Right kidney (tissue), 1 donor: ENCODE measurements at regions not wholly inside any gene's neighbourhood (a gene's known extent, or its start where the extent isn't known, plus 50 kb on each side); places are given as distances from the start of the nearest gene placed in this dataset.

Source experiments
- DNase-seq: peaks from one replicate; pipeline ENCODE4 v3.0.0-alpha.2; 2016

DNA sequence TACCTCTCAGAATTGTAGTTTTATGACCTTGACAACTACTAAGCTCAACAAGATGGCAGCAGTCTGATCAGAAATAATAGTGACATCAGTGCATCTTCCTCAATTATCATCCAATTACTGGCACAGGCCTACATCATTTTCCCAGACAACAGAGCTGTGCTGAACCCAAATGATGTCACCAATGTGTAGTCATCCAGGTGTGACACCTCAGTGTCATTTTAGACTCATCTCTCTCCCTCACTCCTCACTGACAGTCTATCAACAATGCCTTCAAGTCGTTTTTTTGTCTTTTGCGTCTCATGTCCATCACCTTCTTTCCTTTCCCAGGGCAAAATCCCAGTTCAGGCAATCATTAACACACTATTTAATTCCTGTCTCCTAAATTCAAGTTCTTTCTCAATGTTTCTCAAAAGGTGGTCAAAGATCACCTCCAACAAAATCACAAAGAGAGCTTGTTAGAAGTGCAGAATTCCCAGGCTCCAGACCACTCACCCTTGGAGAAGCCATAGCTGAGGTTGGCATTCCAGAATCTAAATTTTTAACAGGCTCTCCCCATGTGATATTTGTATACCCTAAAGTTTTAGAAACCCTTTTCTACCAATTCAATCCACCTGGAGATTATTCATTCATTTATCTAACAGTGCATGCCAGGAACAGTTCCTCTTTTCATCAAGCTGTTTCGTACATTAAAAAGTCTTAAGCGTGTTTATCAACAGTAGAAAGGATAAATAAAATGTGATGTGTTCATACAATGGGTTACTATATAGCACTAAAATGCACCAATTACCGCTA, 125.3 kb upstream of the KLF7 start:
- no peak for DNase-seq

DNA sequence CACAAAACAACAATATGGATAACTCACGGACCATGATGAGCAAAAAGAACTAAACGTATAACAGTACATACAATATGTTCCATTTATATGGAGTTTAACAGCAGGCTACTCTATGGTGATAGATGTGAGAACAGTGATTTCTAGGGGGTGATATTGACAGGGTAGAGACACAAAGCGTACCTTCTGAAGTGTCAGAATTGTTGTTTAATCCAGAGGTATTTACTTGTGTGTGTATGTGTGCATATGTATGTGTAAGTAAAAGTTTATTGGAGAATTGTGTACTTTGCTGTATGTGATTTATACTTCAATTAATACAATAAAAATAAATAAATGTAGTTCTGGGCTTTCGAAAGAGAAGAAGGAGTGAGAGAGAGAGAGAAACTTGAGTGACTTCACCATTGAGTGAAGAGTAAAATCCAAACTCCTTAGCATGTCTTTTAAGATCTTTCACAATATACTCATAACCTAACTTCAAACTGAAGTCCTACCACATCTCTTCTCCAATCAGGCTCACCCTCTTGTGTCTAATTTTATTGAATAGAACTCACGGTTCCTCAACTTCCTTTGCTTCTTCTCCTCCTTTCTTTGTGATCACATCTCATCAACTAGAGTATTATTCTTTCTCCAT, 126.0 kb upstream of the KLF7 start:
- no peak for DNase-seq

DNA sequence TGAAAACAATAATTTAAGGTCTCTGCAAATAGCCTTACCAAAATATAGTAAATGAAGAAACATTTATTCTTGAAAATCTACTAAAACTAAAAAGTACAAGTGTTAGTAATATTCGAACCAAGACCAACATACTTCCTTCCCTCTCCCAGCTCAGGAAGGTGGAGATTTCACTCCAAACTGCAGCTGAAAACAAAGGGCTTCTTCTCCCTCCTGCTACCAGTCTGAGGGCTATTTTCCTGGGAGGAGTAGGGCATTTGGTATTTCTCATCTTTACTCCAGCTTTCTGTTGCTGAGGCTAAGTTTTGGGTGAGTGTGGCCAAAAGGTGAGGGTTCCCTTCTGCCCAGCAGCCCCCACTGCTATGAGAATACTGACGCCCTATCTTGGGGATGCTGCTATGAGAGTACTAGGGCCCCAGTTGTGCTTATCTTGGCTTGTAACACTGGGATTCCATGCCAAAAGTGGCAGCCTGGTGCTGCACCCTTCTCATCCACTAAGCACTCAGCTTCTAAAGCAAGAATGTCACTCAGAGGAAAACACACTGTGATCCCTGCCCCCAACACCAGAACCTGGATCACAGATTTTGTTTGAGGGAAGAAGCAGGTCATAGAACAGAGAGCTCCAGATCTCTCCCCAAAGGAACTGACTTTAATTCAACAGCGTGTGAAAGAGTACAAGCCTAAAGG, 130.7 kb upstream of the KLF7 start:
- no peak for DNase-seq

DNA sequence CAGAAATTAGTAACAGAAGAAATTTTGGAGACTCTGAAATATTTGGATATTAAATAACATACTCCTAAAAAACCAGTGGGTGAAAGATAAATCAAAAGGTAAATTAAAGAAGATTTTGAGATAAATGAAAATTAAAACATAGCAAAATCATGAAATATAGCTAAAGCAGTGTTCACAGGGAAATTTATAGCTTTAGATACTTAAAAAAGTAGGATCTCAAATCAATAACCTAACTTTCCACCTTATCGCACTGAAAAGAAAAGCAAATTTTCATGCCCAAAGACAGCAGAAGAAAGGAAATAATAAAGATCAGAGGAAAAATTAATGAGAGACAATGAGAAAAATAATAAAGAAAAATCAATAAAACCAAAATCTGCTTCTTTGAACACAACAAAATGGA, 135.1 kb upstream of the KLF7 start:
- no peak for DNase-seq

DNA sequence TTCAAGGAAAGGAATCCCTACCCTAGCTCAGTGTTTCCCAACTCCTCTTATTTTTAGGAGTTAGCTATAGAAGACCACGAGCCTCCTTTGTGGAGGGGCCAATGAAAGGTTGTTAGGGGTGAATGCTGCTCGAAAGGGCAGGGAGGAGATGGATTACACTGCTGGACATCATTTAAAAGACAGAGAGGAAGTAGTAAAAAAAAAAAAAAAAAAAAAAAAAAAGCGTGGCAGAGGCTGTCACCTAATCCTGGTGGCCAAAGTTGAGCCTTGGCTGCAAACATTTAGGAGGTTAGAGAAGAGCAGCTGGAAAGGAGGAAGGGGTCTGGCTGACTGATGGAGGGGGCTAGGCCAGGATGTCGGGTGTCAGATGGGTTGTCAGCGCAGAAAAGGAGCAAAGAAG, 139.0 kb upstream of the KLF7 start:
- no peak for DNase-seq

DNA sequence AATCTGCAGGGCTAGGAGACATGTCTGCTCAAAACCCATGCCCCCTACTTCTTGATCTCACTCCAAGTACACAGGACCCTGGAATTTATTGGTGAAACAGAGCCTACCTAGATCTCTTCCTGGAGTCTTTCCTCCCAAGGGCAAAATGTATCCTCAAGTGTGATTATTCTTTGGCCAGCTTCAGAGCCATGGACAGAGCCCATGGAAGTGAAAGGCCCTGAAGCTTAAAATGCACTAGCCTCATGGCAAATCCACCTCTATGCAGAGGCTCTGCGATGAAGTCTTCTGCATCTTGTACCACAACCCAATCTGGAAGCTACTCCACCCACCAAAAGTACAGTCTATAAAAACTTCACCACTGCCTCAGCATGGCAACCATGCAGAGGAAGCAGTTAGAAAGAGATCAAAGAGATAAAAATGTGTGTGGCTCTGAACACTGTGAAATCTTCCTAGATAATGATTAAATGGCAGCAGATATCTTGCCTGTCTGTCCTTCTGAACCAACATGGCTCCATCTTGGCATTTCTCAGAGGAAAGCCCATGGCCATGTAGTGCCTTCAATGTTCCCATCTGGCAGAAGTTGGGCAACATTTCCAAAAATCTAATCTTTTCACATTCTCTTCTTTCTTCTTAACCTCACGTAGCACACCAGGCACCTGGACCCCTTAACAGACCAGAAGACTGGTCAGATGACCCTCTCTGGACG, 142.9 kb upstream of the KLF7 start:
- no peak for DNase-seq

DNA sequence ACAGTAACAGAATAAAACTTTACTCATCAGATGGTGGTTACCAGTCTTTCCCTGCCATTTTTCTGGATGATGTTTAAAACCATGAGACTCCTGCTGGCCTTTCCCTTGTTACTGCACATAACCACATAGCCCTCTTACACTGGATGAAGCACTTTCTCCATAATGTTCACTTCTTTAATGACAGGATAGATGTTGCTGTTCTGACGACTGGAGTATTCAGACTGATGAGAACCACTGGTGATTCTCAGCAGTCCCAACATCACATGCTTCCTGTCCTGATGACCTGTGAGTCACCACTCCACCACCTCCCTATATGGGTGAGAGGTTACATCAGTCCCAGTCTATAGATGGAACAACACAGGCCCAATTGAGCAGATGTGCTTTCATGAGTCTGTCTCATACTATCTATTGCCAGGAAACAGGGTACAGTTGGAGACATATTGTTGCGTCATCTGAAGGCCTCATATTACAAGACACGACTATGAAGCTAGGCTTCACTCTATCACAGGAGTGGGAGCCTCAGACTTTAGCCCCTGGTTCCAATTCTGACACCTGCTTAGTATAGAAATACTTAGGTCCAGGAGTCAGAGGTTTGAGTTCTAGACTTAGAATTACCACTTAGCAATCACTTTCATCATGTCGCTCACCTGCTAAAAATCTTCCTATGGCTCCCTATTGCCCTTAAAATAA, 145.7 kb upstream of the KLF7 start:
- no peak for DNase-seq

DNA sequence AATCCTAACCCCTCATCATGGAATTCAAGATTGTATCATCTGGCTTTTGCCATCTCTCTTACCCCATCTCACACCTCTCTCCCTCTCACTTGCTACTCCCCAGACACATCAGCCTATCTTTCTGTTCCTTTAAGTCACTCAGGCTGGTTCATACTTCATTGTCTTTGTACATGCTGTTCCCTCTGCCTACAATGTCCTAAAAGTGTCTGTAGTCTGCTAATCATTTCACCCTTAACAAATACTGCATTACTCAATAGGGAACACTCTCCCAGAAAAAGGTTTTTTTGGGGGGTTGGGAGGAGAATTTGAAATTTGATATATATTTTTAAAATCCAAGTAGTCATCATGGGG, 146.2 kb upstream of the KLF7 start:
- no peak for DNase-seq

DNA sequence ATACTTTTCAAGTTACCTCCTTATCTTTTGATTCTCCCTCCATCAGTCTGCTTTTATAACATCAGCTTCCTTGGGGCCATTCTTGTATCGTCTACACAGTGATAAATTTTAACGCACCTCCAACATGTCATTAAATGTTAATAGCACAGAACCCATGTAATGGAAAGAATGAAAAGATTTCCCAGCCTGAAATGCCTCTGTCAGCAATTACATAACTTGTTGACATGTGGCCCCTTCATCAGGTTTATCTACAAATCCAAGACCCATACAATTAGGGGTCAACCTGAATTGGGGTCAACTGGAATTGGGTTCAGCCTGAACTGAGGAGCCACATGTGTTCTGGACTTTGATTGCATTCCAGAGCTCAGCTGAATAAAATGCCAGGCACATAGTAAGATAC, 148.2 kb upstream of the KLF7 start:
- no peak for DNase-seq

DNA sequence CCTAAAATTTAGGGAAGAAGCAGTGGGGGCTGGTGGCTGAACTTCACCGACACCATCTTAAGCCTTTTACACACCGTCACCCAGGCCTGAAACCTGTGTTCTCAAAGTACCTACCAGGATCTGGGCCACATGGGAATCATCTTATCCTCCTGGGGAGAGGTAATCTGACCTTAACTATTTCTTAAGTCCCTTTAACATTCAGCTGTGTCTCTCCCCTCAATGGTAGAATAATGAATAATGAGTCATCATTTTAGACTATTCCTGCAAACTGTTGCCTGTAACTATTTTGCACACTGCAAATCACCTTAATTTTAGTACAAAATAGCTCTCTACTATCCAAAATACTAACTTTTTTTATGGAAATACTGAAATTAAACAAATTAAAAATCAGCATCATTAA, 149.4 kb upstream of the KLF7 start:
- DNase-seq, result no peak

DNA sequence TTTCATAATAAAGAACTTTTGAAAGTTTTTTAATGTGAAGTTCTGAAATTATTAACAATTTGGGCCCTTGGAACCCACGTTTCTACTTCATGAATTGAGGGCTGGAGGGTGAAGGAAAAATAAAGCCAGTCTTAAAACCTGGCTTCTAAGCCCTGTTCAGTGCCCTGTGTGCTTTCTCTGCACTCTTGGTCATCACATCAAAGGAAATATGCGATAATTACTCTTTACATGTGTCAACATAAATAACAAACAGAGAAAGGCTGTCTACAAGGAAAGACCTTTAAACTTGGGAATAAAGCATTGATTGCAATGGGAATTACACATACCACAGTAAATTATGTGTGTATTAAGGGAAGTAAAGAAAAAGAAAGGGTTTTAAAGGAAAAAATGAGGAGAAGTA, 150.7 kb upstream of the KLF7 start:
- DNase-seq, result no peak

DNA sequence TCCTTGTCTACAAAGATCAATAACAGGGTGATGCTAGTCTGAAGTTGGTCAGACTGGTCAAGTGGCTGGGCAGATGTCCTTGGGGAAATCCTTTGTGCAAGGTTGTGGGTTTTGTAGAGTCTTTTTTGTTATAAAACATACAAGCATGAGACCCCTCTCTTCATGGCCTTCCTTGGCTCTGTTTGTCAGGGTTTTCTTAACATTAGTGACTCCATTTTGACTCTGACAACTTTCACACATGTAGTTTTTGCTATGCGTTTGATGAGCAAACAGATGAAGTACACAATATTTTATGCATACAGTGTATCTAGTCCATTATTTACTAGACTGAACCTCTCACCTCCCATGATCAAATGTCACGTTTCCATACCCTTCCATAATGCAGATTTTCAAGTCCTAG, 151.2 kb upstream of the KLF7 start:
- no peak for DNase-seq

DNA sequence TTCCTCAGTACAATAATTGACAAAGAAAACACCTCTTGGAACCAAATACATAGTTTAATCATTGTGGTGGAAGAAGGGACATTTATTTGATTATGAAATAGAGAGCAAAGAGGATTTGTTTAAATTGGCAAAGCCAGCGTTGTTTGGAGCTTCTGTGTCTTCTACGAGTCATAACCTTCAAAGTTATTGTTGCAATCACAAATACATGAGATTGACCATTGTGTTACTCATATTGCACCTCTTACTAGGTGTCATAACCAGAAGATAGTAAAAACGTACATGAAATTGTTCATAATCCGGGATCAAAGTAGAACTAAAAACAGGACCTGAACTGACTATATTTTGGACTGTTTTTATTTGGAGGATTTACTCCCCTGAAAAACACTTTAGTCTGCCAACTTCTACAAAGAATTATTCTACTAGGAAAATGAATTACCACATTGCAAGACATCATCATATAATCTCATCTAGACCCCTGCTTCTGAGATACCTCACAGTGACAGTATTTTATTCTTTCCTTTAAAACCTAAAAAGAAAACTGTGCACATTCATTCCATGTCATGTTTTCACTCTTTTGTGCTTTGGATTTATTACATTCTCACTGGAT, 151.7 kb upstream of the KLF7 start:
- DNase-seq, result no peak

DNA sequence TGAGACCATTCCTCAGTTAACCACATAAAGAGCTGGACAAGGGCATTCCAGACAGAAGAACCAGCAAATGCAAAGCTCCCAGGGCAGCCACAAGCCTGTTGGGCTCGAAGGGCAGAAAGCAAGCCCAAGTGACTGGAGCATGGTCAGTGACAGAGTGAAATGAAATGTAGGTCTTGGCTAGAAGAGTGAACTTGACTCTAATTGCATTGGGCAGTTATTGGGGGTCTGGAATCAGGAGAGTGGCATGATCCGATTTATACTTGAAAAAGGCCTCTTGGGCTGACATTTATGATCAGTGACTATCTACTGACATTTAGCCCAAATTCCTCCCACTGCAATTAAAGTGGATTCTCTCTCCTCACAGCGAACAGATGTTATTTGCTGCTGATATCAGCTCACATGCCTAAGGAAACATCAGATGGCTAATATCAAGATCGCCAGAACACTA, 152.5 kb upstream of the KLF7 start:
- DNase-seq, result no peak

DNA sequence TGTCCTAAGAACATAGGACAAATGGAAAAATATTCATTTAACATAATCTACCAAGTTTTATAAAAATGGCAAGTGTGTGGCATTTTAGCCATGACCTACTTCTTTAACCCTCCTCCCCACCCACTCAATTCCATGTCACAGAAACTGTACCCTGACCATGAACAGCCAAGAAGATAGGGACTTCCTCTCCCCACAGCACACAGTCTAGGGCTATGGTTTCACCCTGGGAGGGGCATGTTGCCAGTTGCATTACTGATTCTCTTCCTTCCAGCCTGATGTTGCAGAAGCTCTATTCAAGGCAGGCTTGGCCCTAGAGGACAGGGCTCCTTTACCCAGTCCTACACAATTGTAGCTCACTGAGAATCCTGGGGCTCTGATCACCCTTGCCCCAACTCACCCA, 153.6 kb upstream of the KLF7 start:
- no peak for DNase-seq

DNA sequence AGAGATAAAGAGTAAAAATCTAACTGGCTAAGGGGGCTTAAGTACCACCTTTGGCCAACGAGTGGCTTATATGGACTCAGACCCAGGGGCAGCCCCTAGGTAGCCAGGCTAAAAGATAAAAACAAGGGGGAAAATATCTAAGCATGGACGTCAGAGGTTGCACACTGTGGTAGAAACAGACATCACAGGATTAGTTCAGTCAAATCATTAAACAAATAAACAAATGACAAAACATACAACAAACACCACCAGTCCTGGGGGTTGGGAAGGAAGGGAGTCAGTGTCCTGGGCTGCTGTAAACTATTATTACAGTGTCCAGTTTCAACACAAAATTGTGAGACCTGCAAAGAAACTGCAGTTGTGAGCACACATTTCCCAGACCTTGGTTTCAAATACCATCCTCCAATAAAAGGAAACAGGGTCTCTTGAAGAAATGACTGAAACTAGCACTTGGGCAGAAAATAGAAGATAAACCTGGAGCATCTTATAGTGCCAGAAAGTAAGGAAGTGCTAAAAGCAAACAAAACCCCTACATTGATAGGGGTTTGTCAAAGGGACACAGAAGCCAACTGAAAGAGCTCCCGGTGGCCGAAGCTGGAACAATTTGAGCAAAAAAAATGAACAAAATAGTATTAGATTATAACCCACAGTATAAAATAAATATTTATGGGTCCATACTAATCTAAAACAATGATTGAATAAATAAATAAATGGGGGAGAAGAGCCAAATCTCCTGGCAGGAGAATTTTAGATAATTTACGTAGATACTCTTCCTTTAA, 154.8 kb upstream of the KLF7 start:
- no peak for DNase-seq

DNA sequence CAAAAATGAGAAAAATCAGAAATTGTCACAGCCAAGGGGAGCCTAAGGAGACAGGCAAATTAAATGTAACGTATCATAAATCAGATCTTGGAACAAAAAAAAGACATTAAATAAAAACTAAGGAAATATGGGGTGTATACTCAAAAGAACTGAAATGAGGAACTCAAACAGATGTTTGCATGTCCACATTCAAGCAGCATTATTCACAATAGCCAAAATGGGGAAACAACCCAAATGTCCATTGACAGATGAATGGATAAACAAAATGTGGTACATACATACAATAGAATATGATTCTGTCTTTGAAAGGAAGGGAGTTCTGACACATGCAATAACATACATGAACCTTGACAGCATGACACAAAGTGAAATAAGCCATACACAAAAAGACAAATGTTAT, 155.8 kb upstream of the KLF7 start:
- DNase-seq, result no peak

DNA sequence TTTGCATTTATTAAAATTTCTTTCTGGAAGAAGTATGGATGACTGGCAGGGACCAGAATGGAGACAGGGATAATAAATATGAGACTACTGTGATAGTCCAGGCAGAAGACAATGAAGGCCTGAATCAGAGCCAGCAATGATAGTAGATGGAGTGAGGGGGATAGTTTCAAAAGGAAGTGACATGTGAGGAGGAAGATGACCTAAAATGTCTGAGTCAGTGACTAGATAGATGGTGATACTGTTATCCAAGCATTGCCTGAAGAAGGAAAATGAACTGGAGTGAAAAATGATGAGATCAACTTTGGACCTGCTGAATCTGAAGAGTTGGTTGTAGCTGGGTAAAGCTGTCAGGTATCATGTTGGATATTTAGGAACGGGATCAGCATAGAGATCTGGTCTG, 158.3 kb upstream of the KLF7 start:
- no peak for DNase-seq

DNA sequence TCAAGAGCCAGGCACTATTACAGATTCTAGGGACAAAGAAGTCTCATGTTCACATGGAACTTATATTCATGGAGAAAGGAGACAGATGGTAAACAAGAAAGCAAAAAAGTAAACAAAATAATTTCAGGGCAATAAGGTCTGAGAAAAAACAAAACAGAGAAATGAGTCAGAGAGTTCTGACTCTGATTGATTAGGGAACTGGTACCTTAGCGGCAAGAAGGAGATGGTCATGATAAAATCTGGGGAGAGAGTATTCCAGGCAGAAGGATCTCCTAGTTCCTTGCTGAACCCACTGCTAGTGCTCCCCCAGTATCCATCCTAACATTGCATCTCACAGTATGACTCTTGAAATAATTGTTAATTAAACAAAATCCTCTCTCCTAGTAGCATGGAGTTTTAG, 161.8 kb upstream of the KLF7 start:
- no peak for DNase-seq

DNA sequence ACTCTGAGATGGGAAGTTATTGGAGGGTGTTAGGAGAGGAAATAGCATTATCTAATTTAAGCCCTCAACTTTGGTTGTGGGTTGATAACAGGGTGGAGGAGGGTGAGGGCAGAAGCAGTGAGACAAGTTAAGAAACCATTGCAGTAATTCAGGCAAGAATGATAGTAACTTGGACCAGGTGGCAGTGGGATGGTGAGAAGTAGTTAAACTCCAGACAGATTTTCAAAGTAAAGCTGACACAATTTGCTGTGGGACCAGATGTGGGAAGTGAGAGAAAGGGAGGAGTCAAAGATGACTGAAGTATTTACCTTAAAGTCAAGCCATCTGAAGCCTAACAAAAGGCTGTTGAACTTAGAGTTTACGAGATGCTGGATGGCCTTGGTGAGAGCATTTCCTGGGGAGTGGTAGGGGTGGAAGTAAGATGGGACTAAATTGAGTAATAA, 163.2 kb upstream of the KLF7 start:
- DNase-seq, result no peak

DNA sequence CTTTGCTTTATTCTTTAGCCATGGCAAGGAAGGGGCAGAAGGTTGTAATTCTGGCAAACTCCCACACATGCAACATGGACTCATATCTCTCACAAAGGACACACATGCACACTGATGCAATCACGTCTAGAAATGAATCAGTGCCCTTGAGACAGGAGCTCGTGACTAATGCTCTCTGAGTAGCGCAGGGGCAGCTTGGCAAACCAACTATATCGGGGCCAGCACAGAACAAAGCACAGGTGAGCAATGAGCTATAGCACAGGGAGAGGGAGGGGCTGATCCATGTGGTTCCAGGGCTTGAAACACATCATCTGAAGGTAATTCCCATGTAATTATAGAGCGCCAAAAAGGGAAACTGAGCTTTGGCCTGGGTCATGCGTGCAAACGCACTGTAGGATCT, 165.2 kb upstream of the KLF7 start:
- no peak for DNase-seq
